ENCODE measurements at regions not wholly inside any gene's neighbourhood (a gene's known extent, or its start where the extent isn't known, plus 50 kb on each side); places are given as distances from the start of the nearest gene placed in this dataset.
A peak's percentile ranks its signal among the peaks of the same experiment; 100 is the strongest.
"Not testable (repeated sequence)": the region's sequence is repeated elsewhere in the genome, so short reads cannot be mapped to it uniquely, and the experiment has no call there.

GRCh38 chr12:131561891-131562684 lies 148.8 kb upstream of the SFSWAP start:
- DNase-seq = no peak

- DNase-seq = peak in 1 of 56 donors; percentile 12
Observed at GRCh38 chr12:131564138-131564727, 146.7 kb upstream of the SFSWAP start.

DNA sequence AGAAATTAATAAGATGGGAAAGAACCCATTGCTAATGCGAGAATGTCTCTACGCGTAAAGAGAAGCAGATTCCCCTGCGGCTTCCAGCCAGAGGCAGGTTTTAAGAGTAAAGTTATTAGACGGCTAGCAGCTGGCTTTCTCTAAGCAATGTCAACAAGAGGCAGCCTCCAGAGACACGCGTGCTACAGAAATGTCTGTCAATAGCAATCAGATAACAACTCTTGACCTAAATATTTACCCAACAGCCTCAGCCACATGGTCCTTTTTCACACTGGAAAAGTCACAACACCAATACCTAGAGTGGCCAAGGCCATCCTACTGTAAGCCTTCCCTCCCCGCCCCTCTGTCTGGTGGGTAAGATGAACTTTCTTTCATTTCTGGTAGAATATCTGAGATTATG lies 146.0 kb upstream of the SFSWAP start:
- no peak for DNase-seq

- DNase-seq = no peak
Observed at GRCh38 chr12:131565267-131566015, 145.4 kb upstream of the SFSWAP start.

DNA sequence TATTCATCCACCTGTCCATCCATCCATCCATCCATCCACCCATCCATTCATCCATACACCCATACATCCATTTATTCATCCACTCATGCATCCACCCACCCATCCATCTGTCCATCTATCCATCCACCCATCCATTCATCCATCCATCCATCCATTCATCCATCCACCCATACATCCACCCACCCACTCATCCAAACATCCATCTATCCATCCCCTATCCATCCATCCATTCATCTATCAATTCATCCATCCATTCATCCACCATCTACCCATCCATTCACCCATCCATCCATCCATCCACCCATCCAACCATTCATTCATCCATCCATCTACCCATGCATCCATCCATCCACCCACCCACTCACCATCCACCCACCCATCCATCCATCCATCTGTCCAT lies 142.6 kb upstream of the SFSWAP start:
- DNase-seq = no peak

- no peak for DNase-seq
Observed at GRCh38 chr12:131570596-131570995, 140.3 kb upstream of the SFSWAP start.

DNA sequence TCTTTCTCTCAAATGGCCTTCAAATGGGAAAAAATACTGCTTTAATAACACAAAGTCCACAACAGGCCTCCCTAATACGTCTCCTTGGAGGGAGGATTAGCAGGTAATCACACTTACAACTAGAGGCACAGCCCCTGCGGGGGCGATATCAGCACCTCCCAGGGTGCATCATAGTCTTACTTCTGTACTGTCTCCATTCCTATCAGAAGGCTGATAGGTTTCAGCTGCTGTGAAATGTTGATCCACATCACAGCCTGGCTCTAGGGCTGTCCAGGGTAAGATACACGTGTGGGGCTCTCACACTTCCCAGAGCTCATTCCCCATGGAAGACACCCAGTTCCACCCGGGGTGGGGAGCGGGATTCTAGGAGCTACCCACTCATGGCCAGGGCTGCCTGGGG lies 139.1 kb upstream of the SFSWAP start:
- no peak for DNase-seq

DNA sequence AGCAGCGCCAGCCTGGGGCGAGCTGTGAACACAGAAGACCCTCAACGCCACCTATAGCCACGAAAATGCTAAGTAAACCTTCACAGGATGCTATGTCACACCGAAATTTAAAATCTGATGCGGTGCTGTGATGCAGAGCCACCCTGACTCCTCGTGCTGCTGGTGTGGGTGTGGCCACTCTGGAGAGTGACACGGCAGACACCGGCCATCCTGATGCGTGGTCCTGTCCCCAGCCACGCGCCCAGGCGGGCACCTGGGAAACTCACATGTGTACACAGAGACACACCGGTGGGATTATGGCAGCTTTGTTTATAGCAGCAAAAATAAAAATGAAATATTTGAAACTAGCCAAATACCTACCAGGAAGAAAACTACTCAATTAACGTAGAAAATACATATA lies 138.3 kb upstream of the SFSWAP start:
- no peak for DNase-seq

DNA sequence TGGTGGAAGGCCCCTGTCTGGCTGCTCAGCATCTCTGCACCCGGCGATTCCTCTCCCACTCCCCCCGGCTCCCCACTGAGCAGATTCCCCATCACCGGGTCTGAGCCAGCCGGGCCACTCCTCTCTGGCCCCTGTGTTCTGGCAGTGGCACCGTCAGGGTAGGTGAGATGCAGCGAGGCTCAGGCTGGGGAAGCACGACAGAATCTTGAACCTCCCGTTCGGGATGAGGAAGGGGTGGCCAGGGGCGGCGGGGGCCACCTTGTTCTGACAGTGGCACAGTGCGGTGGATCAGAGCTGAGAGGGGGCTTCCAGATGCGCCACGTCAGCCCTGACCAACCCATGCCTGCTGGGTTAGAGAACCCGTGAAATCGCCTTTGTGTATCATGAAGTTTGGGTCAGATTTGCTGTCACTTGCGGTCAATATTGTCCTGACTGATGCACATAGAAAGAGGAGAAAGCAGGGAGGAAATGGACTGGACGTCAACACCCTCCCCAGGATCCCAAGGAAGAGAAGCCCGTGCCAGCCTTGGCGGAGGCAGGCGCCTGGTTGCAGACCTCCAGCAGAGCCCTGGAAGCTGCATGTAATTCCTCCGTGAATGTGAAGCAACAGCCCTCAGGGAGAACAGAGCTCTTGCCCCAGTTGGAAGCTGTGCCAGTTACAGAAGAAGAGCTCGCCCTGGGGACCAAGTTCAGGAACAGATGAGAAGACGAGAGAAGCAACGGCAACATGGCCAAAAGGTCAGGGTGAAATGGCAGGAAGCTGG lies 137.1 kb upstream of the SFSWAP start:
- no peak for DNase-seq

GRCh38 chr12:131574395-131574771 lies 136.5 kb upstream of the SFSWAP start:
- DNase-seq = no peak

GRCh38 chr12:131575371-131575770 lies 135.5 kb upstream of the SFSWAP start:
- DNase-seq = no peak

DNA sequence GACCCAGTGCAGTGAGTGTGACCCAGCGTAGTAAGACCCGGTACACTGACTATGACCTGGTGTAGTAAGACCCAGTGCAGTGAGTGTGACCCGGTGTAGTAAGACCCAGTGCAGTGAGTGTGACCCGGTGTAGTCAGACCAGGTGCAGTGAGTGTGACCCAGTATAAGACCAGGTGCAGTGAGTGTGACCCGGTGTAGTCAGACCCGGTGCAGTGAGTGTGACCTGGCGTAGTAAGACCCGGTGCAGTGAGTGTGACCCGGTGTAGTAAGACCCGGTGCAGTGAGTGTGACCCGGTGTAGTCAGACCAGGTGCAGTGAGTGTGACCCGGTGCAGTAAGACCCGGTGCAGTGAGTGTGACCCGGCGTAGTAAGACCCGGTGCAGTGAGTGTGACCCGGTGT lies 134.2 kb upstream of the SFSWAP start:
- DNase-seq = not testable (repeated sequence)

GRCh38 chr12:131577766-131578165 lies 133.1 kb upstream of the SFSWAP start:
- DNase-seq = no peak

DNA sequence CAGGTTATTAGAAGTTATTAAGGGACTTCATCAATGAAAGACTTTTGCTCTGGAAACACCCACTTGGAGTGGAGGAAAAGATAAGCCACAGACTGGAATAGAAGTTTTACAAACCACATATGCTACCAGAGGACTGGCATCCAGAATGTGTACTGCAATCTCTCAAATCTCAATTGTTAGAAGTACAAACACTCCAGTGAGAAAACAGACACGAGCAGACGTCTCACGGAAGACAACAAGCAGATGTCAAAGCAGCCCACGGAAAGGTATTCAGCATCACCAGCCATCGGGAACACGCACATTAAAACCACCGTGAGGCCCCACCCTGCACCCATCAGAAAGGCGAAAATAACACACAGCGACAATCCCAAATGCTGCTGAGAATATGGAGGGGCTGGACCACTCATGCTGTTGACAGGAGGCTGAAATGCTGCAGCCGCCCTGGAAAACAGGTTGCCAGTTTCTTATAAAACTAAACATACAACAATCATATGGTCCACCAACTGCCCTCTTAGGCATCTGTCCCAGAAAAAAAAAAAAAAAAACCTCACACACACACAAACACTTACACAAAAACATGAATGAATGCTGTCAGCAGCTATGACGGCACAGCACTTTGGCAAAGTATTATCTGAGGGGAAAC lies 131.9 kb upstream of the SFSWAP start:
- DNase-seq = no peak

DNA sequence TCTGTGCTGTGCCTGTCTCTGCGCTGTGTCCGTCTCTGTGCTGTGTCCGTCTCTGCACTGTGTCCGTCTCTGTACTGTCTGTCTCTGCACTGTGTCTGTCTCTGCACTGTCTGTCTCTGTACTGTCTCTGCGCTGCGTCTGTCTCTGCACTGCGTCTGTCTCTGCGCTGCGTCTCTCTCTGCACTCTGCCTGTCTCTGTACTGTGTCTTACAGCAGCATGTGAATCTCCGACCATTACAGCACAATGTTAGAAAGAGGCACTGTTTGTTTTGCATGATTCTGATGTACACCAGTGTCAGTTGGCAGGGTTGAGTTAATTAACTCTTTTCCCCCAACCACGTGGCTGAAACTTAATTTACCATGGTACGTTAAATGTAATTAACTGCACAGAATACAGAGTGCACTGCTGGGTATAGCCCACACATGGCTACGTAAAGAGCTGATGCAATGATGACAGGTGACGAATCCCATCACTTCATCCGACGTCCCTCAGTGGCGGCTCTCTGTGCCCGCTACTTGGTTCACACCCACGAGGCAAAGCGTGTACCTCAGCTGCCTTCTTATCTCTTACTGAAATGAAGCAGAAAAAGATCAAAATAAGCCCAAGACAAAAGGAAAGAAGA lies 127.7 kb upstream of the SFSWAP start:
- no peak for DNase-seq

DNA sequence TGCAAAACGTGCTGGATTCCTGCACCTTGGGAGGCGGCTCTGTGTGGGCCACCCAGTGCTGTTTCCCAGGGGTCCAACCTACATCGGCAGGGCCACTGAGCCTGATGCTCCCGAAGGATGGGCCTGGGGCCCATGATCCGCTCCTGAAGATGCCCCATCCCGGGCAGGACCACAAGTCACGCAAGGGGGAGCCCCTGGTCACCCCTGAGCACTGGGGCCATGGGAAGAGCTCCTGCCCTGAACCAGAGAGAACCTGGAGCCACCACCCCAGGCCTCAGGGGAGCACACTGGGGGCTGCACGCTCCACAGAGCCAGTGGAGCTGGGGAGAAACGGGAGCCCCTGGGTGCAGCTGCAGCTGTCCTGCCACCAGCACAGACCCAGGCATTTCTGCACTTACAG lies 124.6 kb upstream of the SFSWAP start:
- no peak for DNase-seq

DNA sequence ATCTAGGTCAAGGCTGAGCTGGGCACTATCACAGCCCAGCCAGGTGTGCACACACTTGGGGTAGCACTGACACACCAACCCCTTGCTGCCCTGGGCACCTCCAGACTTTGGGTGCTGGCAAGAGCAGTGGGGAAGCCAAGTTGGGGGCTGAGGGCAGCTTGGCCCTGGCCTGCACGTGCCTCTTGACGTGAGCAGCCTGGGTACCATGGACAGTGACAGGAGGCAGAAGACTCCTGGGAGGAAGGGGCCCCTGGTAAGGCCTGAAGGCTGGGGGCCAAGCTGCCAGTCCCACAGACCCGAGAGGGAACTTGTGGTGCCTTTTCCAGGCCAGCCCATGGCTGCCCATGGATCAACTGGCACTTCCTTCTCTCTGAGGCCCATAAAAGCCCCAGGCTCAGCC lies 124.1 kb upstream of the SFSWAP start:
- DNase-seq = no peak

DNA sequence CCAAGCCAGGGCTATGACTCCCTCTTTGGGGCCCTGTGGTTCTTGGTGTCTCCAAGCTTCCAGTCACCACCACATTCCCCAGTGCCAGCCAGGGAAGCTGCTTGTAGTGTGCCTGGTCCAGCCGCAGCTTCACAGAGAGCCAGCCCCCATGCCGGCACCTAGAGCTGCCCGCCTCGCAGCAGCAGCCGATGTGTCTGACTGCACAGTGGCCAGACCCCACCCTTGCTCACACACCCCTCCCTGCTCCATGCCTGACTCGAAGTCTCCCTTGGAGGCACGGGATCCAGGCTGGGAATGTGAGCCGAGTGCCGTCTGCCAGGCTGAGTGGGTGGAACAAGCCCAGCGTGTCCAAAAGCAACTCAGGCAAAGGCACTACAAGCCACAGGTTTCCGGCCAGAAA lies 123.3 kb upstream of the SFSWAP start:
- DNase-seq = no peak

DNA sequence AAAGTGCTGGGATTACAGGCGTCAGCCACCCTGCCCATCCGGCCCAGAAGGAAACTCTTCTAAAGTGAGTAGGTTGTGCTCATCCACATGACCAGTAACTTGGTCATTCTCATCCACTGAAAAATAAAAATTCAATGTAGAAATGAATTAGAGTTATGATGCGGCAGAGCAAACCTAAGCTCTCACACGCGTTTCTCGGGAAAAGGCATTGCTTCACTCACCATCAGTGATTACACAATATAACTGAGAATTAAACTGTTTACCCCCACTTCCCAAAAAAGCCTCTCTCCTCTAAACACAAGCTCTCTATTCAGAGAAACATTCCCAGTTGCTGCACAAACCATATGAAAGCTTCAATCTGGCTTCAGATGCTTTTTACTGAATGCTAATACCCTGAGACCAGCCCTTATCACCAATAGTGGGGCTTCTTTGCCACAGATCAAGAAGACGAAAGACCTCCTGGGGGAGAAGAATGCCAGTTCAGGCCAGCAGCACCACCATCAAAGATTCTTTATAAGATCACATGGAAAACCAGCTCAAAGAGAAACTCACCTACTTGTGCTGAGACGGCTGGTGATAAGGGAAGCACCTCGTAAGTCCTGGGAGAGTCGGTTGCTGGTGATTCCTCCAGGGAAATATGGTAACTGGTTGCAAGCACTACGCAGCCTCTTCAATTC lies 121.5 kb upstream of the SFSWAP start:
- DNase-seq = no peak

GRCh38 chr12:131589966-131590365 lies 120.9 kb upstream of the SFSWAP start:
- no peak for DNase-seq
